H1 (cell line): ENCODE measurements at regions not wholly inside any gene's neighbourhood (a gene's known extent, or its start where the extent isn't known, plus 50 kb on each side); places are given as distances from the start of the nearest gene placed in this dataset.

ENCODE experiments used
- CTCF ChIA-PET: fragments of 300-600 bp; sonication (Branson Sonifier 250); formaldehyde crosslinking; loops from one replicate; lab custom pipeline; 2021; ENCODE audit not compliant: partially characterized antibody; lab: Charles Lee
- POLR2A ChIA-PET: fragments of 300-600 bp; sonication (Branson Sonifier 250); formaldehyde crosslinking; loops from one replicate; lab custom pipeline; 2021; ENCODE audit warnings: inconsistent platforms; ENCODE audit not compliant: partially characterized antibody; lab: Charles Lee
- DNase-seq, 2 experiments: peaks; one replicate each; pipeline versions ENCODE4 v3.0.0 to v3.0.0-alpha.2; 2010 to 2022; ENCODE audit warnings: low spot score in 2 of 2, low read depth in 1 of 2, mixed read lengths in 1 of 2
- FAIRE-seq: peaks from 2 replicates; lab custom pipeline; 2011; peaks lifted over from hg19 to GRCh38; lab: Jason Lieb, UNC
- H2AFZ ChIP-seq: 2 replicates; pipeline ENCODE4 v1.8.1; 2012; ENCODE audit warnings: low read length, inconsistent platforms
- H2AK5ac ChIP-seq: 2 replicates; pipeline ENCODE4 v1.6.1; 2013; ENCODE audit warnings: low read depth, low read length
- H2BK120ac ChIP-seq: replicated peaks from 2 replicates; pipeline ENCODE3; 2013; ENCODE audit warnings: low read depth, low read length, inconsistent platforms
- H2BK12ac ChIP-seq: 2 replicates; pipeline ENCODE4 v1.6.1; 2013; ENCODE audit warnings: low read depth, low read length
- H2BK15ac ChIP-seq: 2 replicates; pipeline ENCODE4 v1.6.1; 2013; ENCODE audit warnings: low read length
- H2BK20ac ChIP-seq: 2 replicates; pipeline ENCODE4 v1.6.1; 2013; ENCODE audit warnings: low read length
- H2BK5ac ChIP-seq: 2 replicates; pipeline ENCODE4 v1.6.1; 2013; ENCODE audit warnings: low read depth, low read length
- H3K14ac ChIP-seq: 2 replicates; pipeline ENCODE4 v1.6.1; 2013; ENCODE audit warnings: inconsistent platforms; ENCODE audit not compliant: insufficient read length
- H3K18ac ChIP-seq: 2 replicates; pipeline ENCODE4 v1.6.1; 2013; ENCODE audit warnings: low read length; ENCODE audit errors: extremely low read depth
- H3K23ac ChIP-seq: 2 replicates; pipeline ENCODE4 v1.6.1; 2013; ENCODE audit warnings: inconsistent platforms; ENCODE audit not compliant: insufficient read length
- H3K23me2 ChIP-seq: 2 replicates; pipeline ENCODE4 v1.6.1; 2013; ENCODE audit warnings: low read depth, low read length
- H3K27ac ChIP-seq: 2 replicates; pipeline ENCODE4 v1.6.1; 2011; ENCODE audit warnings: low read depth, low read length, inconsistent platforms
- H3K27me3 ChIP-seq, 4 experiments: replicated peaks in 1 of 4; 1 replicate in 1 of 4; 2 replicates in 3 of 4; pipeline versions ENCODE4 v1.6.1 to v1.8.1; 2011 to 2013; ENCODE audit warnings: low read length in 3 of 4, mild to moderate bottlenecking in 3 of 4, inconsistent platforms in 2 of 4, mixed read lengths in 2 of 4, moderate library complexity in 1 of 4; ENCODE audit not compliant: control insufficient read depth in 3 of 4, insufficient read depth in 3 of 4; ENCODE audit errors: extremely low read depth in 1 of 4
- H3K36me3 ChIP-seq, 4 experiments: 2 replicates each; pipeline versions ENCODE4 v1.6.1 to v1.8.1; 2011 to 2013; ENCODE audit warnings: mild to moderate bottlenecking in 4 of 4, low read length in 3 of 4, moderate library complexity in 2 of 4, control low read depth in 1 of 4, inconsistent platforms in 1 of 4; ENCODE audit not compliant: insufficient read depth in 4 of 4, control insufficient read depth in 2 of 4
- H3K4ac ChIP-seq: replicated peaks from 2 replicates; pipeline ENCODE3; 2013; ENCODE audit warnings: low read length, low read depth, mixed read lengths, inconsistent platforms; ENCODE audit not compliant: insufficient read length
- H3K4me1 ChIP-seq, 4 experiments: replicated peaks in 1 of 4; 1 replicate in 1 of 4; 2 replicates in 3 of 4; pipeline versions ENCODE4 v1.6.1 to v1.8.1; 2011 to 2013; ENCODE audit warnings: low read length in 3 of 4, inconsistent platforms in 2 of 4, mixed read lengths in 1 of 4; ENCODE audit not compliant: insufficient read depth in 4 of 4, control insufficient read depth in 3 of 4
- H3K4me2 ChIP-seq, 2 experiments: 2 replicates each; pipeline versions ENCODE4 v1.6.1 to v1.8.1; 2011 to 2013; ENCODE audit warnings: low read depth in 2 of 2, low read length in 2 of 2, control low read depth in 1 of 2, inconsistent platforms in 1 of 2, mild to moderate bottlenecking in 1 of 2; ENCODE audit not compliant: insufficient read depth in 1 of 2
- H3K4me3 ChIP-seq, 4 experiments: fragments of 200-600, 300-600 bp in 1 of 4; sonication (generic), shearing (Covaris generic), sonication (Bioruptor Twin) in 1 of 4; 2 replicates each; pipeline versions ENCODE4 v1.5.1 to v1.8.1; 2011 to 2016; ENCODE audit warnings: low read length in 4 of 4, low read depth in 3 of 4, control low read depth in 2 of 4, inconsistent platforms in 2 of 4, mild to moderate bottlenecking in 2 of 4, mixed read lengths in 1 of 4, moderate library complexity in 1 of 4; ENCODE audit not compliant: insufficient read depth in 2 of 4; ENCODE audit errors: extremely low read depth in 1 of 4
- H3K56ac ChIP-seq: replicated peaks from 2 replicates; pipeline ENCODE3; 2013; ENCODE audit warnings: low read depth, mild to moderate bottlenecking, mixed read lengths, low read length, inconsistent platforms; ENCODE audit not compliant: insufficient read length
- H3K79me1 ChIP-seq: 2 replicates; pipeline ENCODE4 v1.6.1; 2013; ENCODE audit warnings: low read depth, low read length, control low read depth
- H3K79me2 ChIP-seq, 2 experiments: 2 replicates each; pipeline versions ENCODE4 v1.6.1 to v1.8.1; 2012 to 2013; ENCODE audit warnings: low read length in 2 of 2, mild to moderate bottlenecking in 2 of 2, inconsistent platforms in 1 of 2; ENCODE audit not compliant: insufficient read depth in 2 of 2, control insufficient read depth in 1 of 2
- H3K9ac ChIP-seq, 4 experiments: replicated peaks in 1 of 4; 1 replicate in 1 of 4; 2 replicates in 3 of 4; pipeline versions ENCODE4 v1.6.1 to v1.8.1; 2011 to 2013; ENCODE audit warnings: low read depth in 3 of 4, low read length in 3 of 4, control low read depth in 2 of 4, mild to moderate bottlenecking in 2 of 4, moderate library complexity in 2 of 4, inconsistent platforms in 1 of 4; ENCODE audit errors: extremely low read depth in 1 of 4
- H3K9me3 ChIP-seq, 2 experiments: 2 replicates each; pipeline versions ENCODE4 v1.6.1 to v1.8.1; 2012 to 2013; ENCODE audit warnings: mild to moderate bottlenecking in 2 of 2, moderate library complexity in 2 of 2, control low read depth in 1 of 2, inconsistent platforms in 1 of 2, low read depth in 1 of 2, low read length in 1 of 2, mixed read lengths in 1 of 2; ENCODE audit not compliant: insufficient read depth in 2 of 2
- H4K20me1 ChIP-seq, 2 experiments: replicated peaks in 1 of 2; 2 replicates each; pipeline versions ENCODE3 to v1.8.1; 2011 to 2013; ENCODE audit warnings: inconsistent platforms in 2 of 2, low read length in 2 of 2, mild to moderate bottlenecking in 1 of 2; ENCODE audit not compliant: insufficient read depth in 2 of 2, control insufficient read depth in 1 of 2
- H4K5ac ChIP-seq: 2 replicates; pipeline ENCODE4 v1.6.1; 2013; ENCODE audit warnings: low read length, low read depth, mixed read lengths, inconsistent platforms; ENCODE audit not compliant: insufficient read length
- H4K8ac ChIP-seq: 2 replicates; pipeline ENCODE4 v1.8.0; 2013; ENCODE audit warnings: mild to moderate bottlenecking, moderate library complexity, low read length, inconsistent platforms; ENCODE audit not compliant: insufficient read depth; ENCODE audit errors: extremely low read depth
- H4K91ac ChIP-seq: replicated peaks from 2 replicates; pipeline ENCODE3; 2013; ENCODE audit warnings: low read length, mixed read lengths, inconsistent platforms; ENCODE audit not compliant: insufficient read length
- NANOG ChIP-seq: IDR thresholded peaks from 2 replicates; pipeline ENCODE4 v1.6.1; 2011; ENCODE audit warnings: low read length, low read depth, mild to moderate bottlenecking, inconsistent platforms; ENCODE audit not compliant: insufficient read depth, poor library complexity, severe bottlenecking
- TAF1 ChIP-seq: IDR thresholded peaks from 2 replicates; pipeline ENCODE4 v1.6.1; 2011; ENCODE audit warnings: mild to moderate bottlenecking, low read depth, low read length
- TEAD4 ChIP-seq: IDR thresholded peaks from 2 replicates; pipeline ENCODE4 v1.6.1; 2012; ENCODE audit warnings: low read depth, low read length, inconsistent platforms, mixed read lengths
- WGBS, 2 experiments: shearing (Covaris generic) in 1 of 2; methylation state at CpG; one replicate each; pipeline versions ENCODE4 v1.1.6 to v1.1.7; 2013 to 2015; ENCODE audit warnings: low lambda C conversion rate in 2 of 2, mixed read lengths in 2 of 2, inconsistent platforms in 1 of 2, low coverage in 1 of 2, missing lambda C conversion rate in 1 of 2; ENCODE audit not compliant: insufficient replicate concordance in 2 of 2, insufficient coverage in 1 of 2, insufficient read length in 1 of 2; ENCODE audit errors: extremely low coverage in 1 of 2, missing lambda C conversion rate in 1 of 2; 5-methylcytosine and 5-hydroxymethylcytosine counted together

DNA sequence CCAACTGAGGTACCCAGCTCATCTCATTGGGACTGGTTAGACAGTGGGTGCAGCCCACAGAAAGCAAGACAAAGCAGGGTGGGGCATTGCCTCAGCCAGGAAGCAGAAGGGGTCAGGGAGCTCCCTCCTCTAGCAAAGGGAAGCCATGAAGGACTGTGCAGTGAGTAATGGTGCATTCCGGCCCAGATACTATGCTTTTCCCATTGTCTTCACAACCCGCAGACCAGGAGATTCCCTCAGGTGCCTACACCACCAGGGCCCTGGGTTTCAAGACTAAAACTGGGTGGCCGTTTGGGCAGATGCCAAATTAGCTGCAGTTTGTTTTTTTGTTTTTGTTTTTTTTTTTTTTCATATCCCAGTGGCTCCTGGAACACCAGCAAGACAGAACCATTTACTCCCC is 235.3 kb downstream of the TACR3 start:
- Histone ChIP-seq H4K20me1 (no peaks in the 10 kb centered on the region), H4K5ac (no peak overlapping the region), H3K56ac (no peak overlapping the region), H4K91ac (no peak overlapping the region), H3K27ac (no peak overlapping the region), H3K9me3 (no peaks in the 10 kb centered on the region), H3K9ac (no peak overlapping the region), H3K23ac (no peak overlapping the region), H2BK20ac (no peak overlapping the region), H2BK120ac (no peak overlapping the region), H2BK15ac (no peak overlapping the region), H2AFZ (no peak overlapping the region), H3K79me2 (no peaks in the 10 kb centered on the region), H2BK12ac (no peak overlapping the region), H3K27me3 (peaks cover 0 to 1% (median 0%) of the 10 kb centered on the region in 4 experiments; a peak in 1 of 7 replicates), H3K14ac (no peak overlapping the region), H3K23me2 (no peaks in the 10 kb centered on the region), H3K4me2 (no peak overlapping the region), H3K4me3 (no peak overlapping the region), H2AK5ac (no peak overlapping the region), H3K4ac (no peak overlapping the region), H3K79me1 (no peaks in the 10 kb centered on the region), H3K18ac (no peak overlapping the region), H4K8ac (no peak overlapping the region), H3K36me3 (no peaks in the 10 kb centered on the region), H2BK5ac (no peak overlapping the region), H3K4me1 (no peaks in the 10 kb centered on the region; a peak in 1 of 7 replicates)
- 83% methylated on average over 3 of the region's 3 CpGs; no CpG with 5 or more reads in 1 of the 2 experiments for WGBS, 2 experiments
- POLR2A ChIA-PET = interaction anchor here (0.8 kb wide), 1 partner anchor 26 kb away, joined by 3 read pairs; no protein-coding TSS in a partner anchor
- FAIRE-seq (no peak), DNase-seq (no peak)
- CTCF ChIA-PET = interaction anchor here (1.1 to 1.5 kb wide), 2 partner anchors 10 to 23 kb away, joined by 4 read pairs; no protein-coding TSS in a partner anchor
- TF ChIP-seq TEAD4 = no peak
- TF ChIP-seq TAF1 = no peak
- TF ChIP-seq NANOG = no peak
